WTC11 (cell line): ENCODE measurements at regions not wholly inside any gene's neighbourhood (a gene's known extent, or its start where the extent isn't known, plus 50 kb on each side); places are given as distances from the start of the nearest gene placed in this dataset.

ENCODE experiments used
- ATAC-seq: fragments of 200-7000 bp; cut with Tn5 transposase; 2 replicates; pipeline ENCODE4 v1.10.0; 2021; ENCODE audit warnings: mild to moderate bottlenecking, moderate library complexity
- CTCF ChIA-PET: fragments of 300-600 bp; sonication (Branson Sonifier 250); formaldehyde crosslinking; loops from one replicate; lab custom pipeline; 2021; ENCODE audit warnings: antibody characterized with exemption; lab: Charles Lee
- POLR2A ChIA-PET: fragments of 350-600 bp; sonication (Branson Sonifier 250); formaldehyde crosslinking; loops from one replicate; lab custom pipeline; 2021; ENCODE audit warnings: antibody characterized with exemption; lab: Charles Lee
- DNase-seq: peaks from one replicate; pipeline ENCODE4 v3.0.0; 2021; ENCODE audit warnings: low spot score
- H3K27ac Mint-ChIP-seq: 2 replicates; pipeline ENCODE4 v1.8.0; 2021; ENCODE audit warnings: mixed read lengths
- H3K27me3 Mint-ChIP-seq: 2 replicates; pipeline ENCODE4 v1.8.0; 2021; ENCODE audit warnings: low read depth, mild to moderate bottlenecking, moderate library complexity, mixed read lengths
- H3K36me3 Mint-ChIP-seq: 2 replicates; pipeline ENCODE4 v1.8.0; 2021; ENCODE audit warnings: mixed read lengths
- H3K4me1 Mint-ChIP-seq: 2 replicates; pipeline ENCODE4 v1.8.0; 2022; ENCODE audit warnings: mixed read lengths
- H3K4me3 Mint-ChIP-seq: 2 replicates; pipeline ENCODE4 v1.8.0; 2021; ENCODE audit warnings: mild to moderate bottlenecking, moderate library complexity, mixed read lengths
- H3K9me3 Mint-ChIP-seq: 2 replicates; pipeline ENCODE4 v1.8.0; 2021; ENCODE audit warnings: mixed read lengths
- AR ChIP-seq: fragments of 250-450 bp; sonication (Bioruptor Pico); IDR thresholded peaks from 2 replicates; pipeline ENCODE4 v1.9.0; 2021; ENCODE audit warnings: mild to moderate bottlenecking
- ATF1 ChIP-seq: sonication (generic); formaldehyde crosslinking; IDR thresholded peaks from 2 replicates; pipeline ENCODE4 v1.8.1; 2023; ENCODE audit warnings: mild to moderate bottlenecking, moderate library complexity, missing genetic modification reagents
- ATF6 ChIP-seq: sonication (generic); formaldehyde crosslinking; IDR thresholded peaks from 2 replicates; pipeline ENCODE4 v1.8.1; 2023; ENCODE audit warnings: mild to moderate bottlenecking, missing genetic modification reagents
- CREB1 ChIP-seq: sonication (generic); formaldehyde crosslinking; IDR thresholded peaks from 2 replicates; pipeline ENCODE4 v1.8.0; 2023; ENCODE audit warnings: mild to moderate bottlenecking, missing genetic modification reagents
- E2F5 ChIP-seq: sonication (generic); formaldehyde crosslinking; IDR thresholded peaks from 2 replicates; pipeline ENCODE4 v1.8.1; 2022; ENCODE audit warnings: mild to moderate bottlenecking, moderate library complexity, missing genetic modification reagents
- ELF4 ChIP-seq: sonication (generic); formaldehyde crosslinking; IDR thresholded peaks from 2 replicates; pipeline ENCODE4 v1.8.1; 2022; ENCODE audit warnings: low read depth, mild to moderate bottlenecking, moderate library complexity, missing genetic modification reagents
- FOXP1 ChIP-seq: sonication (generic); formaldehyde crosslinking; IDR thresholded peaks from 2 replicates; pipeline ENCODE4 v1.8.0; 2022; ENCODE audit warnings: missing genetic modification reagents, mild to moderate bottlenecking, moderate library complexity, borderline replicate concordance
- GTF2I ChIP-seq: fragments of 250-450 bp; sonication (Bioruptor Pico); conservative IDR thresholded peaks from 2 replicates; pipeline ENCODE4 v1.4.0; 2021; ENCODE audit warnings: mild to moderate bottlenecking
- TEAD4 ChIP-seq: sonication (generic); formaldehyde crosslinking; IDR thresholded peaks from 2 replicates; pipeline ENCODE4 v1.8.0; 2022; ENCODE audit warnings: mild to moderate bottlenecking, missing genetic modification reagents
- ZBTB21 ChIP-seq: sonication (generic); formaldehyde crosslinking; IDR thresholded peaks from 2 replicates; pipeline ENCODE4 v1.8.1; 2023; ENCODE audit warnings: mild to moderate bottlenecking, missing genetic modification reagents, borderline replicate concordance
- TF ChIP-seq, protein P1 (sequence below): sonication (generic); formaldehyde crosslinking; IDR thresholded peaks from 2 replicates; pipeline ENCODE4 v1.8.1; 2023; ENCODE audit warnings: mild to moderate bottlenecking, missing genetic modification reagents, borderline replicate concordance
- TF ChIP-seq, protein P2 (sequence below): sonication (generic); formaldehyde crosslinking; IDR thresholded peaks from 2 replicates; pipeline ENCODE4 v1.8.0; 2023; ENCODE audit warnings: missing genetic modification reagents
- TF ChIP-seq, protein P3 (sequence below): fragments of 250-450 bp; sonication (Bioruptor Pico); conservative IDR thresholded peaks from 2 replicates; pipeline ENCODE4 v1.9.0; 2021; ENCODE audit warnings: mild to moderate bottlenecking
- TF ChIP-seq, protein P4 (sequence below): sonication (generic); formaldehyde crosslinking; IDR thresholded peaks from 2 replicates; pipeline ENCODE4 v1.8.1; 2022; ENCODE audit warnings: low read depth, missing genetic modification reagents, borderline replicate concordance

DNA sequence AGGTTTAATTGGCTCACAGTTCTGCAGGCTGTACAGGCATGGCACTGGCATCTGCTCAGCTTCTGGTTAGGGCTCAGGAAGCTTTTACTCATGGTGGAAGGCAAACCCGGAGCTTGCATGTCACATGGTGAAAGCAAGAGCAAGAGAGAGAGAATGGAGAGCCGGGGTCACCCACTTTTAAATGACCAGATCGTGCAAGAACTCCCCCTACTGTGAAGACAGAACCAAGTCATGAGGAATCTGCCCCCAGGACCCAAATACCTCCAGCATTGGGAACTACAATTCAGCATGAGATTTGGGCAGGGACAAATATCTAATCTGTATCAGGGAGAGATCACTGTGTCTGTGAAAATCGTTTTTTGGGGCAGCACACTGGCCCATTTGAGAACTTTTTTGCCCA is 110.0 kb upstream of the MYO3A start (continued):
- TF ChIP-seq ATF6 (CRISPR knock-in tag): no peak

- no peaks in the 10 kb centered on the region for H3K27me3 Mint-ChIP-seq
- H3K36me3 Mint-ChIP-seq: no peaks in the 10 kb centered on the region
- CTCF ChIA-PET: interaction anchor here (0.7 to 0.9 kb wide), 2 partner anchors 120 to 483 kb away, joined by 3 read pairs; no protein-coding TSS in a partner anchor
- H3K4me3 Mint-ChIP-seq: no peak overlapping the region
- peaks cover 11% of the 10 kb centered on the region for H3K4me1 Mint-ChIP-seq
- TF ChIP-seq, protein P1, sequence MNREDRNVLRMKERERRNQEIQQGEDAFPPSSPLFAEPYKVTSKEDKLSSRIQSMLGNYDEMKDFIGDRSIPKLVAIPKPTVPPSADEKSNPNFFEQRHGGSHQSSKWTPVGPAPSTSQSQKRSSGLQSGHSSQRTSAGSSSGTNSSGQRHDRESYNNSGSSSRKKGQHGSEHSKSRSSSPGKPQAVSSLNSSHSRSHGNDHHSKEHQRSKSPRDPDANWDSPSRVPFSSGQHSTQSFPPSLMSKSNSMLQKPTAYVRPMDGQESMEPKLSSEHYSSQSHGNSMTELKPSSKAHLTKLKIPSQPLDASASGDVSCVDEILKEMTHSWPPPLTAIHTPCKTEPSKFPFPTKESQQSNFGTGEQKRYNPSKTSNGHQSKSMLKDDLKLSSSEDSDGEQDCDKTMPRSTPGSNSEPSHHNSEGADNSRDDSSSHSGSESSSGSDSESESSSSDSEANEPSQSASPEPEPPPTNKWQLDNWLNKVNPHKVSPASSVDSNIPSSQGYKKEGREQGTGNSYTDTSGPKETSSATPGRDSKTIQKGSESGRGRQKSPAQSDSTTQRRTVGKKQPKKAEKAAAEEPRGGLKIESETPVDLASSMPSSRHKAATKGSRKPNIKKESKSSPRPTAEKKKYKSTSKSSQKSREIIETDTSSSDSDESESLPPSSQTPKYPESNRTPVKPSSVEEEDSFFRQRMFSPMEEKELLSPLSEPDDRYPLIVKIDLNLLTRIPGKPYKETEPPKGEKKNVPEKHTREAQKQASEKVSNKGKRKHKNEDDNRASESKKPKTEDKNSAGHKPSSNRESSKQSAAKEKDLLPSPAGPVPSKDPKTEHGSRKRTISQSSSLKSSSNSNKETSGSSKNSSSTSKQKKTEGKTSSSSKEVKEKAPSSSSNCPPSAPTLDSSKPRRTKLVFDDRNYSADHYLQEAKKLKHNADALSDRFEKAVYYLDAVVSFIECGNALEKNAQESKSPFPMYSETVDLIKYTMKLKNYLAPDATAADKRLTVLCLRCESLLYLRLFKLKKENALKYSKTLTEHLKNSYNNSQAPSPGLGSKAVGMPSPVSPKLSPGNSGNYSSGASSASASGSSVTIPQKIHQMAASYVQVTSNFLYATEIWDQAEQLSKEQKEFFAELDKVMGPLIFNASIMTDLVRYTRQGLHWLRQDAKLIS (CRISPR knock-in tag): no peak
- no peak for TF ChIP-seq CREB1 (CRISPR knock-in tag)
- no peak for TF ChIP-seq GTF2I (CRISPR knock-in tag)
- TF ChIP-seq, protein P2, sequence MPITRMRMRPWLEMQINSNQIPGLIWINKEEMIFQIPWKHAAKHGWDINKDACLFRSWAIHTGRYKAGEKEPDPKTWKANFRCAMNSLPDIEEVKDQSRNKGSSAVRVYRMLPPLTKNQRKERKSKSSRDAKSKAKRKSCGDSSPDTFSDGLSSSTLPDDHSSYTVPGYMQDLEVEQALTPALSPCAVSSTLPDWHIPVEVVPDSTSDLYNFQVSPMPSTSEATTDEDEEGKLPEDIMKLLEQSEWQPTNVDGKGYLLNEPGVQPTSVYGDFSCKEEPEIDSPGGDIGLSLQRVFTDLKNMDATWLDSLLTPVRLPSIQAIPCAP (CRISPR knock-in tag): no peak
- TF ChIP-seq, protein P3, sequence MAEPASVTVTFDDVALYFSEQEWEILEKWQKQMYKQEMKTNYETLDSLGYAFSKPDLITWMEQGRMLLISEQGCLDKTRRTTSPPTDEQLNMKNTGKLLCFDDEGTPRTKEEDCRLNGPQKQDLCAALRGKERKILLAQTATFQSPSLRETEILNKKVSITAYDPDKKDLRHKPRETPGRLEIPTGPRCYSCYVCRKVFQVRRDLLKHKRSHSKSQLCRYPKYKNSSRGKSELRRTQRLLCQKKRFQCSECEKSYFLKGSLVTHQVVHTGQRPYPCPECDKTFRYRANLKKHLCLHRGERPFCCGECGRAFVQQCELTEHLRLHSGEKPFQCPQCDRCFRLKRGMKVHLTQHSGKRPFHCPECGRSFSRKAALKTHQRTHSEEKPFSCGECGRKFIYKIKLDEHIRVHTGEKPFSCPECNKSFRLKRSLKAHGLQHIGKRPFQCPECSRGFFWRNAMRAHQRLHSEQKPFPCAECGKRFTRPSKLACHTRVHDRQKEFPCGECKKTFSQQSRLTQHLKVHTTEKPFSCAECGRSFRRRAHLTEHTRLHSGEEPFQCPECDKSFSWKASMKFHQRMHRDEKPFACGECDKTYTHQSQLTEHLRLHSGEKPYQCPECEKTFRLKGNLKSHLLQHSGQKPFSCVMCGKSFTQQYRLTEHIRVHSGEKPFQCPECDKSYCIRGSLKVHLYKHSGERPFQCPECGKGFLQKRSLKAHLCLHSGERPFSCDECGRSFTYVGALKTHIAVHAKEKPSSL (CRISPR knock-in tag): no peak
- no peak for TF ChIP-seq ELF4
- TF ChIP-seq ZBTB21: no peak
- no peak for TF ChIP-seq FOXP1 (CRISPR knock-in tag)
- TF ChIP-seq, protein P4, sequence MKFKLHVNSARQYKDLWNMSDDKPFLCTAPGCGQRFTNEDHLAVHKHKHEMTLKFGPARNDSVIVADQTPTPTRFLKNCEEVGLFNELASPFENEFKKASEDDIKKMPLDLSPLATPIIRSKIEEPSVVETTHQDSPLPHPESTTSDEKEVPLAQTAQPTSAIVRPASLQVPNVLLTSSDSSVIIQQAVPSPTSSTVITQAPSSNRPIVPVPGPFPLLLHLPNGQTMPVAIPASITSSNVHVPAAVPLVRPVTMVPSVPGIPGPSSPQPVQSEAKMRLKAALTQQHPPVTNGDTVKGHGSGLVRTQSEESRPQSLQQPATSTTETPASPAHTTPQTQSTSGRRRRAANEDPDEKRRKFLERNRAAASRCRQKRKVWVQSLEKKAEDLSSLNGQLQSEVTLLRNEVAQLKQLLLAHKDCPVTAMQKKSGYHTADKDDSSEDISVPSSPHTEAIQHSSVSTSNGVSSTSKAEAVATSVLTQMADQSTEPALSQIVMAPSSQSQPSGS (CRISPR knock-in tag): no peak
- TF ChIP-seq AR: no peak
- no peak for TF ChIP-seq E2F5 (CRISPR knock-in tag)
- TF ChIP-seq ATF1 (CRISPR knock-in tag): no peak
- no peak for TF ChIP-seq TEAD4 (CRISPR knock-in tag)
- DNase-seq (no peak), ATAC-seq (peak; percentile 60)
- no peaks in the 10 kb centered on the region for H3K9me3 Mint-ChIP-seq
- POLR2A ChIA-PET: no interaction called here
- no peak overlapping the region for H3K27ac Mint-ChIP-seq
Measured at GRCh38 chr10:25828475-25828874, 105.6 kb upstream of the MYO3A start.
